NCI-H2107 treated with DMSO at 0.1 percent for 48 hours (cell line): ENCODE measurements at regions not wholly inside any gene's neighbourhood (a gene's known extent, or its start where the extent isn't known, plus 50 kb on each side); places are given as distances from the start of the nearest gene placed in this dataset.
A peak's percentile ranks its signal among the peaks of the same experiment; 100 is the strongest.
"Not testable (repeated sequence)": the region's sequence is repeated elsewhere in the genome, so short reads cannot be mapped to it uniquely, and the experiment has no call there.

ENCODE experiments used
- DNase-seq: peaks from one replicate; lab custom pipeline; 2025; ENCODE audit not compliant: unreplicated experiment; lab: John Stamatoyannopoulos, UW

DNA sequence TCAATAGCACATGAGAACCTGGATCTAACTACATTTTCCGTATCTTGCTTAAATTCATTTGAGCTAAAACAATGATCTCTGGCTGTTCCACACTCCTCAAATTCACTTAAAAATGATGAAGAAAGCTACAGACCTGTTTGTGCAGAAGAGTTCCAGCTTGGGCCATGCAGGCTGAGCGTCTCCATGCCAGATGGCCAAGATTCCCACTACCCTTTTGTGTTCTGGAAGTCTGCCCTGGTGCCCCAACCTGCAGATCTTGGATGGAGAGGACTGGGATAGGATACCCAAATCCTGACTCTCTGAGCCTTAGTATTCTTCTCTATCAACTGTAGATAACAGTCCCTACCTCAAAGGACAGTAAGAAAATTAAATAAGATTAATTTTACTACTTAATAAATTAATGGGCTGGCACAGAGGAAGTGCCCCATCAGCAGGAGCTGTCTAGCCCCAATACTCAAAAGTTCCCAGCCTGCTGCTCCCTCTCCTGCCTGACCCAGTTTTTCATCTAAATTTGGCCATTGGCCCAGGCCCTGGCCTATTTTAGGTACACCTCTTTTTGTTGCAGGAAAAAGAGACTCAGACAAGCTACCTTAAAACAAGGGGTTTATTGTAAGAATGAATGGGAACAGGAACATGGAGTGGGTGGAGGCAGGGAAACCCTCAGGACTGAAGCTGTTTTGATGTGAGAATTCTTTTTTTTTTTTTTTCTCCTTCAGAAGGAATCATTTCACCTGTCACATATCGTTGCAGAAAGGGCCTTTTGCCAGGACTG is 81.4 kb upstream of the GRK3 start:
- DNase-seq: no peak

DNA sequence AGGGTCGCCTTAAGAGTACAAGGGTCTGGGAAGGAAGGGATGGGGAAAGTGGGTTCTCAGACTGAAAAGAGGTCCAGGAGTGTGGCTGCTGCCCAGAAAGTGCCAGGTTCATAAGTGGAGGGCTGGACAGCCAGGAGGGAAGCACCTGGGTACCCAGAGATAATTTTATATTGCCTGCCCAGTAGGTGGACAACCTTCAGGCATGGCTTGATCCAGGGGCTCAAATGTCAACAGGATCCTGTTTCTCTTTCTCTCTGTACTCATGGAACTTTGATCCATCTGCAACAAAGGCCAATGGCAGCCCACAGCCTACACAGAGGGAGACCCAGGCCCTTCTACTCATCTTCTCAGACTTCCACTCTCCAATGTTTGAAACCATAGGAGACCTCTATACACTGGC is 80.5 kb upstream of the GRK3 start:
- no peak for DNase-seq

DNA sequence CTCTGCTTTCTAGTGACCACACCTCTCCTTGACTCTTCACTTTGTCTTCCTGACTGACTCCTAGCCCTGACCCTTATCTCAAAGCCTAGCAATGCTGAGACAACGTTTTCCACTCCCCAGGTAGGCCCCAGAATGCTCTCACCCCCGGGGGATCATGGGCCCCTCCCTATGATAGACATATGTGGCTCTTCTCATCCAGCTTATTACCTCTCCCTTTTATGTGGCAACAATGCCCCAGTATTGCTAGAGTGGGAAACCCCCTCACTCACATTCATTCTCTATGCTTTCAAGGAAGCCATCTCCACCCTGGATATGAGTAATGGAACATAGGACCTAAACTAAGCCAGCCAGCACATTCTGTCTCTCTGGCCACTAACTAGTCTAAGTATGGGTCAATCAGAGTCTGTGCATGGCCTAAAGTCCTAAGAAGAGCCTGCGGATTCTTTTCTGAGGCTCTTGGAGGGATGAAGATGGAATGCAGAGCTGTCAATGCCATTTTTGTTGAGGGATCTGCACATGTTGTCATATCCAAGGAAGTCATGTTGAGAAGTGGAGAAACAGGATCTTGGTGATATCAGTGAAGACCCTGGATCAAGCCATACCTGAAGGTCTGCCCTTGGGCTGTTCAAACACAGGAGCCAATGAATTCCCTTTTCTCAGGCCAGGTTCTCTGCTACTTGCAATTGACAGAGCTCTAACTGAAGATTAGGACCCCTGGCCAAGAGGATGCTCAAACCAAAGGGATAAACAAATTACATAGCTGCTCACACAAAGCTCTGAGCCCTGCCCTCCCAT is 79.8 kb upstream of the GRK3 start:
- DNase-seq: no peak

DNA sequence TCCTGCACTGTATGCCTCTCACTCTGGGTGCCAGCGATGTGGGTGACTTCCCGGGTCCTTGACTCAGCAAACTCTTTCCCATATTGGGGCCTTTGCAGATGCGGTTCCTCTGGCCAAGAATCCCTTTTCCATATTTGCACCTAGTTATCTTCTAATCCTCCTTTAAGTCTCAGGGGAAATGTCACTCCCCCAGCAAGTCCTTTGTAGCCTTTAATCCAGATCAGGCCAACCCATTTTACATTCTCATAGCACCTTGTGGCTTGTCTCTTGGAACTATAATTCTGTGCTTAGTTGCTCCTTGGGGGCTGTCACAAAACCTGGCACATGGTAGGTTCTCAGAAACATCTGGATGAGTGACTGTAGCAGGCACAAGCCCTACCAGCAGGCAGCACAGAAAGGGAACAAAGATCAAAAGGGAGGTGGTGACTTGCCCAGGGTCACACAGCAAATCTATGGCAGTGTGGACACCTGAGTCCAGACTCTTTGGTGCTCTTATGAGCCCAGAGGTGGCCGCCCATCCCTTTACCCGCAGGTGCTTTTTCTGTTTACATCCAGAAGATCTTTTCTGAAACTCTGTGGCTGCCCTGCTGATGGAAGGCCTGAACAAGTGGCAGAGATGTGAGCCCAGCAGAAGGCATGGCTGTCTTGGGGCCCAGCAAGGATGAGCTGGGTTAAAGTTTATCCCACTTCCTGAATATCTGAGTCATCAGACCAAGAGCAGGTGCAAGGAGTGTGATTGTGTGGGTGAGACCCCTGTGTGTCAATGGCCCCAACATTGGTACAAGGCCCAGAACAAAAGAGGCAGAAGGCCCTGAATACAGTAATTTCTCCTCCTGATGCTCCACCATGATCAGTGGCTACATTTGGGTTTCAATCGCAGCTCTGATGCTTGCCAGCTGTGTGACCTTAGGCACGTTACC is 78.6 kb upstream of the GRK3 start:
- no peak for DNase-seq

DNA sequence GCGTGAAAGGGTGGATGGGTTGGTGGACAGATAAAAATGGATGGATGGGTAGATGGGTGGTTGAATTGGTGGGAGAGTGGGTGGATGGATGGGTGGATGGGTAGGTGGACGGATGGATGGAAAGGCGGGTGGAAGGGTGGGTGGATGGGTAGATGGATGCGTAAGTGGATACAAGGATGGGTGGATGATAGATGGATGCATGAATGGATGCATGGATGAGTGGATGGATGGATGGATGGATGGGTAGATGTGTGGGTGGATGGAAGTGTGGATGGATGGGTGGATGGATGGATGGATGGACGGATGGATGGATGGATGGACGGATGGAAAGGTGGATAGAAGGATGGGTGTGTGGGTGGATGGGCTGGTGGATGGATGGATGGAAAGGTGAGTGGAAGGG is 77.0 kb upstream of the GRK3 start:
- DNase-seq: no peak

DNA sequence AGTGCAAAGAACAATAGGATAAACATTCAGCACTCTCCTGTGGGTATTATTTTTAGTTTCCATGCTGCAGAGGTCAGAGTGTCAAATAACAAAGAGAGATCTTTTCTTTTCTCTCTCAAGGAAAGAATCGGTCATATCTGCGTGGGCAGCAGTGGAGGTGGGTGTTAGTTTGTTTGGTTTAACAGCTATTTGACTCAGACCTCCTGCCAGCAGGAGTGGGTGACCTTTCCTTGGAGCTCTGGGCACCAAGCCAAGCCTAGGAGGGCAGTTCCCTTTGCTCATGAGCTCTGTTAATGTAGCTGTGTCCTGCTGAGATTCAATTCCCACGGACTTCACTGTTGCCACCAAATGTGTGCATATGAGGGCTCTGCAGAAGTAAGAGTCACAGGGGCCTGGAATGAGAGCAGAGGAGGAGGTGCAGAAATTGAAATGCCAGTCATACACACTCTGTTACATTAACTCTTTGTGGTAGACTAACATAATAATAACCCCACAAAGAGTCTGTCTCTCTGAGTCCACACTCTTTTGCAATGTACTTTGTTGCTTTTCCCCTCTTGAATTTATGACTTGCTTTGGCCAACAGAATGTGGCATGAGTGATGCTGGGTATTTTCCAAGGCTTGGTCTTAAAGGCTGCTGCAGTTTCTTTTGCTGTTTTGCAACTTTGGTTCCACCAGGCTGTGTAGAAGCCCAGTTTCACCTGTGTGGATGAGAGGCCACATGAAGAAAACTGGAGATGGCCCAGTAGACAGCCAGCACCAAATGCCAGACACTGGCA is 76.0 kb upstream of the GRK3 start:
- DNase-seq: peak; percentile 34

DNA sequence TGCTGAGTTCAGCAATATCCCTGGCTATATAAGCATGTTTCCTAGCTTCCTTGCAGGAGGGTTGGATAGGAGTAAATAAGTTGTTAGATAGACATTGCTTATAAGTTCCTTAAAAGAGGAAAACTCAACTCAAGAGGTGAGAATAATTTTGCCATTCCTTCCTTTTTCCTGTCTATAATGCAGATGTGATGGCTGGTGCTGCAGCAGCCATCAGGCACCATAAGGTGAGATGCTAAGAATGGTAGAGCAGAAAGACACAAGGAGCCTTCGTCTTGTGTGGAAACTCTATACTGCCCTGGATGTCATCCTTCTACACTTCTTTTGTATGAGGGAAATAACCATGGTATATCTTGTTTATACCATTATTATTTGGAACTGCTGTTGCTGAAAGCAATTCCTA is 74.5 kb upstream of the GRK3 start:
- no peak for DNase-seq

DNA sequence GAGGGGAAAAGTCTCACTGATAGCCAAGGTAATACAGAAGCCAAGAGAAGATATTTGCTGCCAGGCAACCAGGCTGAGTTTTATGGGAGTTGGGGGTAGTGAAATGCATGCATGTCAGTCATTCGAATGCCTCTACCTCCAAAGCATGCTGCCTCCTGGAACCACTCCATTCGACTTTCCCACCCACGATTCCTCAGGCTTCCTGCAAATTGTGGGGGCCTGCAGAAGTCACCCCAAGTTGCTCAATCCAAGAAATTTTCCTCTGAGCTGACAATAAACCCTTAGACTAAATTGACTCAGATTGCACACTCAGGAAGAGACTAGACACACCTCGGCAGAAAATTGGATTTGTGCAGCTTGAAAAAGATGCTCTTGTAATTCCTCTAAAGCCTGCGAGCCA is 73.6 kb upstream of the GRK3 start:
- no peak for DNase-seq

DNA sequence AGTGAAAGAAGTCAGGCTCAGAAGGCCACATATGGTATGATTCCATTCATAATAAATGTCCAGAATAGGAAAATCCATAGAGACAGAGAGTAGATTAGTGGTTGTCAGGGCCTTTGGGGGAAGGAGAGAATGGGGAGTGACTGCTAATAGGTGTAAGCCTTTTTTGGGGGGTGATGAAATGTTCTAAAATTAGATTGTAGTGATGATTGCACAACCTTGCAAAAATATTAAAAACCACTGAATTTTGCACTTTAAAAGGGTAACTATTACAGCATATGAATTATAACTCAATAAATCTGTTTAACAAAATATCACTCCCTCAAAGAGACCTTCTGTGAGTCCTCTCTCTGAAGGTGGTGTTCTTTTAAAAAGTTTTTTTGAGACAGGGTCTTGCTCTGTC is 72.3 kb upstream of the GRK3 start:
- no peak for DNase-seq

DNA sequence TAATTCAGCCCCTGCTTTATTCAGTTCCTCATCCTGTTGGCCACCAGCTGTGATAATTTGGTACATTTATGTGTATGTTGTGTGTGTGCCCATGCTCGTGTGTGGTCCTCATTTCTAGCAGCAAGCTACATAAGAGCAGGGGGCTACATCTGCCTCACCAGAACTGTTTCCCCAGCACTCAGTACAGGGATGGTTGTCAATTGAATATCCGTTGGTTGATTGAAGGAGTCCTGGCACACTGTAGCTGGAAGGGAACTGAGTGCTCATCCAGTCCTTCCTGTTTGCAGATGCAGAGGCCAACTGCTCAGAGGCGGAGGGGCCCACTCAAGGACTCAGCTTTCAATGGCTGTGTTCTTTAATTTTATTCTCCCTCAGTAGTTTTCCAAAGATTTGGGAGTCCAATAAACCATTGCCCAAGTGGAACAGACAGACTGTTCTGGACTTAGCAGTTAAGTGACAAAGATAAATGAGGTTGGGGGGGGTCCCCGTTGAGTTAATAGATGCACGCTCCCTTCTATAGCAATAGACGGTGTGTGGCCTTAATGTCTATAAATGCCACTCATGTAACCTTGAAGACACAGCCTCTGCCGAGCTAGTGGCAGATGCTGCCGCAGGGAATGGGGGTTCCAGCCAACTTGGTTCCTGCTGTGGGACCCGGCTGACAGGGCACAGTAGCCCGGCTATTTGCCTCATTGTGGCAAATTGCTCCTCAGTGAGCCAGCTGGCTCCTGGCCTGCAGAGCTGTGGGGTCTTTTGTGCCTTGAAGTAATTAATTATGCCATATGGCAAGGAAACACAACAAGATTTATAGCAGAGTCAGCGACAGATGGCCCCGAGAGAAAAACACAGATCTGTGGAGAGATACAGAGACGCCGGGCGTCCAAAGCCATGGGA is 71.4 kb upstream of the GRK3 start:
- no peak for DNase-seq

DNA sequence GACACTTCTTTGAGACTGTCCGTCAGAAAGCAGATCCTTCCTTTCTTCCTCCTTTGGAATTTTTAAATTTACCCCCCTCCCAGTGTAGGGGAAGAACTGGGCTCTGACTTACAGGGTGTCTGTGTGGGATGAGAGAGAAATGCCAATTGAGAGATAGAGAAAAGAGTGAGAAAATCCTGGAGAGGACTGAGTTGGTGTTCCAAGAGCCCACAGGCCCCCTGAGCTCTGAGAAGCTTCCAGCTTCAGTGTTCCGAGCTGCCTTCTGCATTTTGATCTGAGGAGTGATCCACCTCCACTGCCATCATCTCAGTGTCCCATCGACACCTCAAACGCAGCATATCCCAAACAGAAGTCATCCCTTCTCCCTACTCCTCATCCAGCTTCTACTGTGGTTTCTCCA is 70.7 kb upstream of the GRK3 start:
- no peak for DNase-seq

DNA sequence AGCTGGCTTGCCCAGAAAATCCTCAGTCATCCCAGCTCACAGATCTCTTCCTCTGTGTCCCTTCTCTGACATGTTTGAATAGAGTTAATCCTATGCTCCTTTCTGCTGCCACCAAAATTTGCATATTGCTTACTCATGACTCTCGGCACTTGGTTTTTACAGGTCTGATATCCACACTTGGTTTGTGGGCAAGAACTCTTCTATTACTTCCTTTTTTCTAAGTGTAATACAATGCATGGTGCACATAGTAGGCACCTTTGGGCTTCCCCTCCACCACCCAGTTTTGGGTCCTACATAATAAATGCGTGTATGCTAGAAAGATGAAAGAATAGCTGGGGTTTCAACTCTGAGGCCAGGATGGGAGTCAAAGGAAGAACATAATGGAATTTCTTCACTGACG is 69.7 kb upstream of the GRK3 start:
- no peak for DNase-seq

DNA sequence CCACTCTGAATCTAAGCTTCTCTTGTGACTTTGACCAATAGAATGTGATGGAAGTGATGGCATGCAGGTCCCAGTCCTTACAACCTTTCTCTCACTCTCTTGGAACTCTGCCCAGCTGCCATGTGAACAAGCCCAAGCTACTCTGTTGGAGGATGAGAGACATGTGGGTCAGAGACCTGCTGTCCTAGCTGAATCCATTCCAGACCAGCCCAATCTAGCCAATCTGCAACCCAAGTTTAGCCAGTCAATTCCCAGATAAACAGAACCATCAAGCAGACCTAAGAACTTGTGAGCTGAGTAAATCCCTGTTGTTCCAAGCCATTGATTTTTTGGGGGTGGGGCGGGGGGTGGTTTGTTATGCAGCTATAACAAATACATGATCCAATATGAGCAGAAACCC is 69.2 kb upstream of the GRK3 start:
- DNase-seq: no peak

DNA sequence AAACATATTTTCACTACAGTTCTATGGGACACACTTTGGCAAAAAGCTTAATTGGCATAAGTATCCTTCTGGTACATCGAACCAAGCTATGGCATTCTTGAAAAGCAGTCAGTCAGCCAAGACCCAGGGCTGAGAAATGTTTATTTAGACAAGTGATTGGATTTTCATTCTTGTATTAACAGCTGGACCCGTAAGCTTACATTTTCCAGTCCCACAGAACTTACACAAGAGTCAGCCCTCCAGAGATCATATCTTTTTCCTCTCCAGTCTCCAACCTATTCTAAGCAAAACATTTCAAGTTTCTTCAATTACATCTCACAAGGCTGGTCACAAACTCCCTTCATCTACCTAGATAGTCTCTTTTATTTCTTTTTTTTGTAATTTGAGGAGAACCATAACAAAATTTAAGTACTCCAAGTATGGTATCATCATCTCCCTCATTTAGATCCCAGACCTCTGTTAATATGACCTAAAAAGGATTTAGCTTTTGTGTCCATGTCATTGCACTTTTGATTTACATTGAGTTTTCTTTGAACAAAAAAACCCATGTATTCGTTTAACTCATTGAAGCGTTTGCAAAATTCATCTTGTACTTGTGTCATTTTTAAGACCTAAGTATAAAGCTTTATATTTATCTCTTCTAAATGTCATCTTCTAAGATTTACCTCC is 67.9 kb upstream of the GRK3 start:
- DNase-seq: no peak

DNA sequence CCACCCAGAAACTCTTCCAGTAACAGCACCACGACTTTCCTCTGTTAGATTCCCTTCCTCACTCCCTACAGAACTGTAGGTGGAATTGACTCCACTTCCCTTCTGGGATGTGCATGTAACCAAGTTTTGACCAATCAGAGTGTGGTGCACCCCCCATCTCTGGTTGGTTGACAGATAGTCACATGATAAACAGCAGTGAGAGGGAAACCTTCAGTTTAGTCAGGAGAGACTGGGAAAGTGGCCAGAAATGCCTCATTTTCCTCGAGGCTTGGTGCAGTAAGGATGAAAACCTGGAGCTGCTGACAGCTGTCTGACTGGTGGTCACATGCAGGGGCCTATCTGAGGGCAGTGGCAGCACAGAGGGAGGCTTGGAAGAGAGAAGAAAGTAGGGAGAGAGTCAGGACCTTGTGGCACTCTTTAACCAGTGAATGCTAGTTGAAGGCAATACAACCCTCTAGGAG is 67.3 kb upstream of the GRK3 start:
- DNase-seq: no peak

DNA sequence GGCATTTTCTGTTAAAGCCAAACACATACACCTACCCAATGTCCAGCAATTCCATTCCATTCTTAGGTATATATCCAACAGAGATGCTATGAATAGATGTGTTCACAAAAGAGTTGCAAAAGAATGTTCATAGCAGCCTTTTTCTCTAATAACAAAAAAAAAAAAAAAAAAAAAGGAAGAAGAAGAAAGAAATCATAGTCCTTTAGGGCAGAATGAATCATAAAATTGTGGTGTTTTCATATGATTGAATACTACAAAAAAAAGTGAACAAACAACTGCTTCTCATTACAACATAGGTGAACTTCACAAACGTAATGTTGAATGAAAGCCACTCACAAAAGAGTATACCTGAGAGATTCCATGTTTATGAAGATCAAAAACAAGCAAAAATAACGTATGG is 66.8 kb upstream of the GRK3 start:
- no peak for DNase-seq

DNA sequence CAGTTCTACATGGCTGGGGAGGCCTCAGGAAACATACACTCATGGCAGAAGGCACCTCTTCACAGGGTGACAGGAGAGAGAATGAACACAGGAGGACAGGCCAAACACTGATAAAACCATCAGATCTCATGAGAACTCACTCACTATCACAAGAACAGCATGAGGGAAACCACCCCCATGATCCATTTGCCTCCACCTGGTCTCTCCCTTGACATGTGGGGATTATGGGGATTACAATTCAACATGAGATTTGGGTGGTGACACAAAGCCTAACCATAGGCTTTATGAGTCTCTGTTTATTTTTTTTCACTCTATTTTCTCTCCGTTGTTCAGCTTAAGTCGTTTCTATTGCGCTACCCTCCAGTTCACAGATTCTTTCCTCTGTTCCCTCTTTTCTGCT is 63.8 kb upstream of the GRK3 start:
- DNase-seq: not testable (repeated sequence)

DNA sequence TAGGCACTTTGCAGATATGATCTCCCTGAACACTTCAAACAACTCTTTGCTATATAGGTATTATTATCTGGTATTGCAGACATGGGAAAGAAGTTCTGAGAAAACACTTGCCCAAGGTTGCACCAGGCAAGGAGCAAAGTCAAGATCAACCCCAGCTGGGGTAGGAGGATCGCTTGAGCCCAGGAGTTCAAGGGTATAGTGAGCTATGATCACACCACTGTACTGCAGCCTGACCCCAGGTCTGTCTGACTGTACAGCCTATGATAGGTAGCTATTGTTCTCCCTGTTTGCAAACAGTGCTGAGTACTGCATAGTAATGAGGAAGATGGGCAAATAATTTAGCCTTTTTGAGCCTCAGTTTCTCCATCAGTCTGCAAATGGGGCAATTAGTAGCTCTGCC is 60.5 kb upstream of the GRK3 start:
- not testable (repeated sequence) for DNase-seq

DNA sequence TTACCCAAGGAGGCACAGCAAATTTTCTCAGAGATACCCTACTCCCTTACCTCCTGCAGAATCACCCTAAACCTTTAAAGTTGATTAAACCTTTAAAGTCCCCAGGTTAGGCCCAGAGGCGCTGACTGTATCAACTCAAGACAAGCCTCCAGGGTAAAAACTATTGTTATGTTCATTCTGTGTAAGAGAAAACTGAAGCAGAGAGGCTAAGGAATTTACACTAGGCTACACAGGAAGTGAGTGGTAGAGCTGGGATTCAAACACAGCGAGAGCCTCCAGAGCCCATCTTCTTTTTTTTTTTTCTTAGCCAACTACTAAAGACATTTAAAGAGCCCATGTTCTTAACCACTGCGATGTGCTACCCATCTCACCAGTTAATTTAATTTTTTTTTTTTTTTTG is 56.3 kb upstream of the GRK3 start:
- no peak for DNase-seq
